Calu3 (cell line): ENCODE measurements at regions not wholly inside any gene's neighbourhood (a gene's known extent, or its start where the extent isn't known, plus 50 kb on each side); places are given as distances from the start of the nearest gene placed in this dataset.

Experiments used
- BruUV-seq: library from RNA; stranded (reverse); fragments of 400-500 nt; replicated peaks from 2 replicates; lab custom pipeline; 2021; lab: Mats Ljungman, UMichigan
- CTCF ChIA-PET: fragments of 300-600 bp; sonication (Branson Sonifier 250); formaldehyde crosslinking; loops from one replicate; lab custom pipeline; 2022; ENCODE audit warnings: antibody characterized with exemption; lab: Charles Lee
- DNase-seq: peaks from one replicate; pipeline ENCODE4 v3.0.0; 2022
- H3K27ac Mint-ChIP-seq: one replicate; pipeline ENCODE4 v1.8.0; 2022; ENCODE audit warnings: mixed read lengths; ENCODE audit not compliant: unreplicated experiment
- H3K27me3 Mint-ChIP-seq: one replicate; pipeline ENCODE4 v1.8.0; 2022; ENCODE audit warnings: mixed read lengths; ENCODE audit not compliant: unreplicated experiment
- H3K36me3 Mint-ChIP-seq: one replicate; pipeline ENCODE4 v1.8.0; 2022; ENCODE audit warnings: mild to moderate bottlenecking, moderate library complexity, mixed read lengths; ENCODE audit not compliant: insufficient read depth, unreplicated experiment
- H3K4me1 Mint-ChIP-seq: one replicate; pipeline ENCODE4 v1.8.0; 2022; ENCODE audit warnings: mild to moderate bottlenecking, low read depth, mixed read lengths; ENCODE audit not compliant: unreplicated experiment
- H3K4me3 Mint-ChIP-seq: one replicate; pipeline ENCODE4 v1.8.0; 2022; ENCODE audit warnings: mild to moderate bottlenecking, low read depth, moderate library complexity, mixed read lengths; ENCODE audit not compliant: unreplicated experiment
- H3K9me3 Mint-ChIP-seq: one replicate; pipeline ENCODE4 v1.8.0; 2022; ENCODE audit warnings: low read depth, mixed read lengths; ENCODE audit not compliant: unreplicated experiment
- CTCF ChIP-seq: fragments of 200-600 bp; IDR thresholded peaks from one replicate; pipeline ENCODE4 v1.8.0; 2022; ENCODE audit warnings: antibody characterized with exemption; ENCODE audit not compliant: unreplicated experiment
- intact Hi-C: fragments of 100-400 bp; cut with micrococcal nuclease; formaldehyde crosslinking; loops from one replicate; pipeline ENCODE4 v1.10.0; 2022; ENCODE audit not compliant: unreplicated experiment

- intact Hi-C loops, result no loop called here
- TF ChIP-seq CTCF, result no peak
- Mint-ChIP-seq H3K27ac (no peak overlapping the region), H3K9me3 (peaks cover 6% of the 10 kb centered on the region), H3K4me1 (peaks cover 32% of the 10 kb centered on the region), H3K4me3 (no peak overlapping the region), H3K27me3 (no peaks in the 10 kb centered on the region), H3K36me3 (no peaks in the 10 kb centered on the region)
- no TSS peak for BruUV-seq
- DNase-seq, result no peak
- CTCF ChIA-PET, result no interaction called here
Observed at GRCh38 chr9:3004572-3004971, 160.7 kb upstream of the PUM3 start.

- no peak for DNase-seq
- no peak for TF ChIP-seq CTCF
- H3K27ac Mint-ChIP-seq, result peak overlapping the region; percentile 33
- CTCF ChIA-PET, result no interaction called here
- H3K27me3 Mint-ChIP-seq, result peaks cover 9% of the 10 kb centered on the region
- no TSS peak for BruUV-seq
- H3K4me3 Mint-ChIP-seq, result no peak overlapping the region
- peaks cover 5% of the 10 kb centered on the region for H3K9me3 Mint-ChIP-seq
- H3K4me1 Mint-ChIP-seq, result peaks cover 12% of the 10 kb centered on the region
- intact Hi-C loops, result no loop called here
- no peaks in the 10 kb centered on the region for H3K36me3 Mint-ChIP-seq
Observed at GRCh38 chr9:3001311-3001710, 157.4 kb upstream of the PUM3 start.

- no peak for DNase-seq
- Mint-ChIP-seq H3K4me1 (no peaks in the 10 kb centered on the region), H3K27me3 (peaks cover 14% of the 10 kb centered on the region), H3K4me3 (no peak overlapping the region), H3K36me3 (no peaks in the 10 kb centered on the region), H3K9me3 (peaks cover 3% of the 10 kb centered on the region), H3K27ac (no peak overlapping the region)
- intact Hi-C loops, result no loop called here
- no TSS peak for BruUV-seq
- CTCF ChIA-PET, result interaction anchor here (0.6 kb wide), 1 partner anchor 449 kb away, joined by 5 read pairs; no protein-coding TSS in a partner anchor
- no peak for TF ChIP-seq CTCF
Observed at GRCh38 chr9:2992427-2992826, 148.5 kb upstream of the PUM3 start.

- no peaks in the 10 kb centered on the region for H3K36me3 Mint-ChIP-seq
- no peaks in the 10 kb centered on the region for H3K4me1 Mint-ChIP-seq
- CTCF ChIA-PET, result interaction anchor here (1.0 kb wide), 1 partner anchor 9 kb away, joined by 3 read pairs; no protein-coding TSS in a partner anchor
- peaks cover 5% of the 10 kb centered on the region for H3K27me3 Mint-ChIP-seq
- DNase-seq, result no peak
- H3K4me3 Mint-ChIP-seq, result no peak overlapping the region
- intact Hi-C loops, result no loop called here
- no peaks in the 10 kb centered on the region for H3K9me3 Mint-ChIP-seq
- TF ChIP-seq CTCF, result no peak
- no peak overlapping the region for H3K27ac Mint-ChIP-seq
- BruUV-seq, result no TSS peak
Observed at GRCh38 chr9:2991292-2991691, 147.4 kb upstream of the PUM3 start.
